NCI-H774 (cell line): ENCODE measurements at regions not wholly inside any gene's neighbourhood (a gene's known extent, or its start where the extent isn't known, plus 50 kb on each side); places are given as distances from the start of the nearest gene placed in this dataset.
"Not testable (repeated sequence)": the region's sequence is repeated elsewhere in the genome, so short reads cannot be mapped to it uniquely, and the experiment has no call there.

Experiments
- DNase-seq: peaks from one replicate; lab custom pipeline; 2025; lab: John Stamatoyannopoulos, UW

GRCh38 chr16:64730261-64730660 lies 391.6 kb downstream of the CDH11 start:
- no peak for DNase-seq

DNA sequence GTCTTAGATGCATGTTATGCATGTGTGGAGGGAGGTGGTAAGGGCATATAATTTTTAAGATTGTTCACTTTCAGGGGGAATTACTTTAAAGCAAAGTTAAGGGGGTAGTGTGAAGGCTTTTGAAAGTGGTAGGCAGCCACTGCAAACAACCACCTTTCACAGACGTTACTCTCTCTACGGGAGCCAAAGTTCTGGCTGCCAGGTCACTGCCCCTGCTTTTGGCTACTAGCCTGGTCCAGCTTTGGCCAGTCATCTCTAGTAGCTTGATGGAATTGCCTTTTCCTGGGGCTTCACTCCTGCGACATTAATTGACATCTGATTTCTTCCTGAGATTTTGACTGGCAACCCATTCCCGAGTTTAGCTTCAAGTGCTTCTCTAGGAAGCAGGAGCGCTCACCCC lies 397.5 kb downstream of the CDH11 start:
- no peak for DNase-seq

DNA sequence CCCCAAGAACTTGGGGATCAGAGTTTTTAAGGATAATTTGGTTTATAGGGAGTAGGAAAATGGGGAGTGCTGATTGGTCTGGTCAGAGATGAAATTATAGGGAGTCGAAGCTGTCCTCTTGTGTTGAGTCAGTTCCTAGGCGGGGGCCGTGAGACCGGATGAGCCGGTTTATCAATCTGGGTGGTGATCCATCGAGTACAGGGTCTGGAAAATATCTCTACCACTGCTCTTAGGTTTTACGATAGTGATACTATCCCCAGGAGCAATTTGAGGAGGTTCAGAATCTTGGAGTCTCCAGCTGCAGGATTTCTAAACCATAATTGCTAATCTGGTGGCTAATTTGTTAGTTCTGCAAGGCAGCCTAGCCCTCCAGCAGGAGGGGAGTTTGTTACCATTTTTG lies 403.4 kb downstream of the CDH11 start:
- DNase-seq = no peak

DNA sequence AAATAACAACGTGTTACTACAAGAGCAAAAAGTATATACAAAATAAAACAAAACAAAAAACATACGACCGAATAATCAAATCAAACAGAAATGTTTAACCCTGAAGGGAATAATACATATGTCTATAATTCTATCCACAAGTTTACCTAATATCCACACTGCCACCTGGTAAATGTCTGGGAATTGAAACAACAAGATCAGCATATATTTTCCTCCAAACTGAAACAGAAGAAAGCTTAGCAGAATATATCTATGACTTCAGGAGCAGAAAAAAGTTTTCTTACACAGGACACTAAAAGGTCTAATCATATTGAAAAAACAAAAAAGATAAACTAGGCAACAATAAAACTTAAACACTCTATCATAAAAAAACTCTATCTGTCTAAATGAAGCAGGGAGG lies 404.0 kb downstream of the CDH11 start:
- no peak for DNase-seq

GRCh38 chr16:64715624-64716023 lies 406.2 kb downstream of the CDH11 start:
- DNase-seq = no peak

GRCh38 chr16:64712026-64712425 lies 409.8 kb downstream of the CDH11 start:
- no peak for DNase-seq

DNA sequence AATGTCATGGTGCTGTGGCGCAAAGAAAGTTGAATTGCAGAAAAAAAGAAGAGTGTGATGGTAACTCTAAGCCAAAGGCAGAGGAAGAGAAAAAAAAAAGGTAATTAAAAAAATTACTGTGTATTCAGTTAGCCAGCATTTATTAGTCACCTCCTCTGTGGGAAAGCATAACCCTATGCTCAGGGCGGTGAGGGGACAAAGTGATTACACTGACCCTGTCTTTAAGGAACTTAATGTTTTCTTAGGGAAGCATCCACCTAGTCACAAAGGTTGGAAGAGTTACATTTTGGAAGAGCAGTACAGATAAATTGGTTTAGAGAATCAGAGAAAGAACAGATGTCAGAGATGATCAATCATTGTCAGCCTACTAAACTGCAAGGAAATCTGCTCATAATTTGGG lies 410.3 kb downstream of the CDH11 start:
- DNase-seq = no peak

DNA sequence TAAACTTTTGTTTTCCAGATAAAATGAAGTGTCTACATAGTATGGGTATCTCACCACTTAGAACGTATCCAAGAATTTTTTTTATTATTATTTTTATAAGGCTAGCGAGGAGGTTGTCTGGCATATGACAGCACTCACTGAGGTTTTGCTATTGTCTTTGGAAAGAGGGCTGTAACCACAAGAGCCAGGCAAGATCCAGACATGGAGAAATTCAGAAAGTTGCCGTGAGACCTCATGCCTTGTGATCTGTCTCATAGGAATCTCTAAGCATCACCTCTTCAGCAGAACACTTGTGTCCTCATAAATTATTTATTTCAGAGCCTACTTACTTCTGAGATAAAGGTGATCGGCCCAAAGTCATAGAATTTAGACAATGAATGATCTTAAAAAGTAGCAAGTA lies 410.8 kb downstream of the CDH11 start:
- no peak for DNase-seq

DNA sequence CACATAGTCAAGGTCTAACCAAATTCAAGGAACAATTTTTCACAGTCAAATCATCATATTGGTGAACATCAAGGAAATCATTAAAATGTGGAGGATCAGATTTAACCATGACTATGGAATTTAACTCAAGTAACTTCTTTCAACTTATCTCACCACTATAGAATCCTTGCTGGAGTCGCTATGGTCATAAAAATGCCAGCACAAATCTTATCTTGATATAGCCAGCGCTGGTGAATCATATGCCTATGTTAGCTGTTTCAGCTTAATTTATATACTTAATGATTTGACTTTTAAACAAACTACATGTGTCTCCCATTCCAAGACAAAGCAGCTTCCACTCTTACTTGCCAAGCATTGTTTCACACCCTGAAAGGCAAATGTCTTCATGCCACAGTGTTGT lies 416.4 kb downstream of the CDH11 start:
- DNase-seq = no peak

GRCh38 chr16:64704386-64704785 lies 417.5 kb downstream of the CDH11 start:
- no peak for DNase-seq

DNA sequence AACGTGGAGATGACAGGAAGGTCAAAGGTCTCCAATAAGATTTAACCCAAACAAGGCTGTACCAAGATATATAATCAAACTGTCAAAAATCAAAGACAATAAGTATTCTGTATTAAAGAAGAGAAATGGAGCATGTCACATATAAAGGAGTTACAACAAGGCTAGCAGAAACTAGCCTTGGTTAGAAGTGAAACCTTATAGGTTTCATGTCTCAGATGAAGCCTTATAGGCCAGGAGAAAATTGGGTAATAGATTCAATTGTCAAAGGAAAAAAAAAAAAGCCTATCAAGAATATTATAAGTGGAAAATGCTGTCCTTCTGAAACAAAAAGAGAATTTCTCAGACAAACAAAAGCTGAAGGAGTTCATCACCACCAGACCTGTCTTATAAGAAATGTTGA lies 419.4 kb downstream of the CDH11 start:
- no peak for DNase-seq

DNA sequence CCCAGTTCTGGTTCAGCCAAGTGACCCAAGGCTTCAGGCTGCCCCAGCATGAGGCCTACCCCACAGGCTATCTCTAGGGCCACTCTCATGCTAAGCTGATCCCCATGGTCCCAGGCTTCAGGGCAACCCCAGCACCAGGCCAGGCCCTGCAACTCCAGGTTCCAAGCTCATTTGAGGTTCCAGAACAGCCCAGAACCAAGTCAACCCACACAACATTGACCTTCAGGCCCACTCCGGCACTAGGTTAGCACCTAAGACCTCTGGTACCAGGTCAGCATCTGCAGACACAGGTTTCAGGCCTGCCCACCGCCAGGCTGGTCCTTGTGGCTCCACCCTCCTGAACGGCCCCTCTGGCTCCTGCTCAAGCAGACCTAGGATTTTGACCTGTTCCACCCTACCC lies 421.2 kb downstream of the CDH11 start:
- DNase-seq = no peak

GRCh38 chr16:64696866-64697265 lies 425.0 kb downstream of the CDH11 start:
- DNase-seq = no peak

DNA sequence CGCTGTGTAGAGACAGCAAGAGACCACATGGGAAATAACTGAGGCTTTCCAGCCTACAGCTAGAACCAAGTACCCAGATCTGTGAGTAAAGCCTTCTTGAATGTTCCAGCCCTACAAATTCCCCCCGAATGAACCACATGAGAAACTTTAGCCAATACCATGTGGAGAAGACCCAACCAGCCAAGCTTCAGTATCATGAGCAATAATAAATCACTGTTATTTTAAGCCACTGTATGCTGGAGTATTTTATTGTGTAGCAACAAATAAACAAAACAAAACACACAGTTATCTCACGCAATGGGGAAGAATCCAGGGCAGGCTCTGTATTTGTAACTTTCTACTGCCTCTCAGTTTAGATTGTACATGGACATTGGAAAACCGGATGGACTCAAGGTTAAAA lies 426.2 kb downstream of the CDH11 start:
- no peak for DNase-seq

GRCh38 chr16:64693946-64694345 lies 427.9 kb downstream of the CDH11 start:
- DNase-seq = no peak

- DNase-seq = no peak
Observed at GRCh38 chr16:64687786-64688185, 434.1 kb downstream of the CDH11 start.

GRCh38 chr16:64687123-64687522 lies 434.7 kb downstream of the CDH11 start:
- no peak for DNase-seq

DNA sequence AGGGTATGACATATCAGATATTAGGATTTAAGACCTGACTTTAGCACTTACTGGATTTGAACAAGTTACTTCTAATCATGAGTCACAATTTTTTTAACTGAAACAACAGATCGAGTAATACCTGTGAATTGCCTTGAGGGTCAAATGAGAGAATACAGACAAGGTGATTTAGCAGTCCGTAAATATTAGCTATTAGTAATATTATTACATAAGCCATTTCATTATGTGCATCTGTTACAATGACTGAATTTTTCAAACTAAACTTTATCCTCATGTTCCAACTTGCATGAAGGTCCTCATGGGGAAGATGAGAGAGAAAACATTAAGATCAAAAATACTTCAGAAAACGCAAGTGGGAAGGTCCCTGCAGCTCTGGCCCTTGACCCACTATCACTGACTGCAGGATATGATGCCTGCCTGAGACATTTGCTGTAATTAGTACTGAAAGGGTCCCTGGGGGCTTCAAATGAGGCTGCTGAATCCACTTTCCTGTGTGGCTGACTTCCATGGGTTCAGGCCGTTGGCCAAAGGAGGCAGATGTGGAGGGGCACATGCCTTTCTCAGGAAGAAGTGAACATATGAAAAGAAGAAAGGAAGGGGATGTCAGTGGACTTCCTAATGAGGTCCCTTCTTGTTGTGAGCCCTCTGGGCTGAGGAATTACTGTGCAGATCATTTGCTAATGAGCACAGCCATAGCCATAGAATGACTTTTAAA lies 441.7 kb downstream of the CDH11 start:
- no peak for DNase-seq

DNA sequence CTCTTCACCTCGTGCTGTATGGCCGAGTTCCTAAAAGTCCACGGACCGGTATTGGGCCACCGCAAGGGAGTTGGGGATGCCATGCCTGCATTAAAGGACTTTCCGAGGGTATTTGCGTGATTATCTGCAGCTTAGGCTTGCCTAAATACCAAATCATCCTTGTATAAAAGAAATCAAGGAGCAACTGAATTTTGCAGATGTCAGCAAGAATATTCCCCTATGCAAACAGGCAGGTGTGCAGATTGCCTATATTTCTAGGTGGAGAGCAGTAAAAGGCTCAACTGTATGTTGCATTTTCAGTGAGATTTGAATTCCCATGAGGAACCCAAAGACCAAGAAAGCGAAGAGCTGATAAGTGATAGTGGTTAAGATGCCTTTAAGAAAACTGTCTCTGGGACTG lies 452.3 kb downstream of the CDH11 start:
- DNase-seq = no peak

DNA sequence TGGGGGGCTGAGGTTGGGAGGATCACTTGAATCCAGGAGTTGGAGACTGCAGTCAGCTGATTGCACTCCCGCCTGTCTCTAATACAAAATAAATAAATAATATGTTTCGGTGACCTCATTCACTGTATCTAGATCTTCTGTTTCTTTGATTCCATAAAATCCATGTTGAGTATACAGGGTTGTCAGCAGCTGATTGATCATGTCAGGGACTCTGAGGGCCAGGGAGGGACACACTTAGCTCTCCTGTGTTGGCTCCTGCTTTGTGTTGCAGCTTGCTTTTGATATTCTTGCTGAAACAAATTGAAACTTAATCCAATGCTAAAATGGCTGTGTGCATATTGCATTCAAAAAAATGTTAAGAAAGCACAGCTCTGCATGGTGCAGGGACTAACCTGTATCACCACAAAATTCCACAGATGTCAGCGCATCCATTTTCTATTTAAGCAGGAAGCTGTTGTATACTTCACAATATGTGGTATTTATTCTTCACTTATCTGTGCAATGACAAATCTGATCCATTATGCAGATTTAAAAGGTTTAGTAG lies 454.5 kb downstream of the CDH11 start:
- DNase-seq = no peak

DNA sequence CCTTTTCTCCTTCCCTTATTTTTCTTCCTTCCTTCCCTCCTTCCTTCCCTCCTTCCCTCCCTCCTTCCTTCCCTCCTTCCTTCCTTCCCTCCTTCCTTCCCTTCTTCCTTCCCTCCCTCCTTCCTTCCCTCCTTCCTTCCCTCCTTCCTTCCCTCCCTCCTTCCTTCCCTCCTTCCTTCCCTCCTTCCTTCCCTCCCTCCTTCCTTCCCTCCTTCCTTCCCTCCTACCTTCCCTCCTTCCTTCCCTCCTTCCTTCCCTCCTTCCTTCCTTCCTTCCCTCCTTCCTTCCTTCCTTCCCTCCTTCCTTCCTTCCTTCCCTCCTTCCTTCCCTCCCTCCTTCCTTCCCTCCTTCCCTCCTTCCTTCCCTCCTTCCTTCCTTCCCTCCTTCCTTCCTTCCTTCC lies 459.6 kb downstream of the CDH11 start:
- DNase-seq = not testable (repeated sequence)

DNA sequence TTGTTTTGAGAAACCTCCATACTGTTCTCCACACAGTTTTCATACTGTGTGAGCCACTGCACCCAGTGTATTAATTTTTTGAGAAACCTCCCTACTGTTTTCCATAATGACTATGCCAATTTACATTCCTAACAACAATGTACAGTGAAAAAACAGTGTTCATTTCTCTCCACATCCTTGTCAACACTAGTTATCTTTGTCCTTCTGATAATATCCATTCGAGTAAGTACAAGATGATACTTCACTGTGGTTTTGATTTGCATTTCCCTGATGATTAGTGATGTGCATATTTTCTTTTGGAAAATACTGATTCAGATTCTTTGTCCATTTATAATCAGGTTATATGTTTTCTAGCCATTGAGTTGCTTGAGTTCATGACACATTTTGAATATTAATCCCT lies 462.0 kb downstream of the CDH11 start:
- DNase-seq = no peak

DNA sequence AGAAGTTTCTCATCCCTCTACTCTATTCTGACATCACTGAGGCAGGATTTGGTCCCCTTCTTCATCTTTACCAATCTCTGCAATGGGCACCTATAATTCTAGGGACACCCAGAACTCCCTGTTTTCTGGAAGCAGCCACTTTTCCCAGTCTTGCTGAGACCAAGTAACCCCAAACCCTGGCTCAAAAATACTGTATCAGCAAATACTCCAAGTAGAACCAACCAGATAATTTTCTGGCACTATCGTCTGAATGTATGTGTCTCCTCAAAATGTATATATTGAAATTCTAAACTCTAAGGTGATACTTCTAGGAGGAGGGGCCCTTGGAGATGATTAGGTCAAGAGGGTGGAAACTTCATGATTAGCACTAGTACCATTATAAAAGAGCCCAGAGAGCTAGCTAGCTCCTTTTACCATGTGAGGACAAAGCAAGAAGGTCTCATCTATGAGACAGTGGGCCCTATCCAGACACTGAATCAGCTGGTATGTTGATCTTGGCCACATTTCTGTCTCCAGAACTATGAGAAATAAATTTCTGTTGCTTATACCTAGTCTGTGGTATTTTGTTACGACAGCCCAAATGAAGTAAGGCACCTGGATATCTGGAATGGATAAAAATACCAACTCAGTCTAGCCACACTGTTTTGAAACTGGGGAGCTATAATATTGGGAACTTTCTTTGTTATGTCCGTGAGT lies 464.4 kb downstream of the CDH11 start:
- DNase-seq = no peak

- no peak for DNase-seq
Observed at GRCh38 chr16:64656471-64656870, 465.4 kb downstream of the CDH11 start.
